H9 (cell line): ENCODE measurements at regions not wholly inside any gene's neighbourhood (a gene's known extent, or its start where the extent isn't known, plus 50 kb on each side); places are given as distances from the start of the nearest gene placed in this dataset.
A peak's percentile ranks its signal among the peaks of the same experiment; 100 is the strongest.

Experiments
- DNase-seq: peaks from one replicate; pipeline ENCODE4 v3.0.0-alpha.2; 2017
- H2AFZ ChIP-seq: one replicate; pipeline ENCODE4 v1.6.1; 2013; ENCODE audit warnings: mild to moderate bottlenecking, low read length, control low read depth, moderate library complexity
- H2AK5ac ChIP-seq: 2 replicates; pipeline ENCODE4 v1.6.1; 2013; ENCODE audit warnings: low read length, control low read depth, mixed read lengths; ENCODE audit not compliant: insufficient read length
- H2BK120ac ChIP-seq: one replicate; pipeline ENCODE4 v1.6.1; 2013; ENCODE audit warnings: low read depth, mild to moderate bottlenecking, low read length, control low read depth, inconsistent platforms; ENCODE audit not compliant: poor library complexity, severe bottlenecking
- H2BK12ac ChIP-seq: 2 replicates; pipeline ENCODE4 v1.6.1; 2013; ENCODE audit warnings: low read length, control low read depth, mixed read lengths, low read depth; ENCODE audit not compliant: insufficient read length
- H2BK15ac ChIP-seq: 2 replicates; pipeline ENCODE4 v1.6.1; 2013; ENCODE audit warnings: low read depth, low read length, control low read depth
- H2BK20ac ChIP-seq: one replicate; pipeline ENCODE4 v1.6.1; 2013; ENCODE audit warnings: low read depth, mild to moderate bottlenecking, low read length, control low read depth, inconsistent platforms; ENCODE audit not compliant: poor library complexity, severe bottlenecking
- H2BK5ac ChIP-seq: 2 replicates; pipeline ENCODE4 v1.6.1; 2013; ENCODE audit warnings: low read length, control low read depth, mixed read lengths; ENCODE audit not compliant: insufficient read length
- H3K14ac ChIP-seq: 2 replicates; pipeline ENCODE4 v1.6.1; 2013; ENCODE audit warnings: low read length, control low read depth; ENCODE audit not compliant: insufficient read depth
- H3K18ac ChIP-seq: 2 replicates; pipeline ENCODE4 v1.6.1; 2013; ENCODE audit warnings: low read depth, mild to moderate bottlenecking, mixed read lengths, low read length, control low read depth; ENCODE audit not compliant: insufficient read length
- H3K23ac ChIP-seq: 2 replicates; pipeline ENCODE4 v1.6.1; 2013; ENCODE audit warnings: low read length, control low read depth, mixed read lengths, low read depth; ENCODE audit not compliant: insufficient read length
- H3K23me2 ChIP-seq: 2 replicates; pipeline ENCODE4 v1.6.1; 2013; ENCODE audit warnings: low read depth, mild to moderate bottlenecking, mixed read lengths, low read length, control low read depth; ENCODE audit not compliant: insufficient read length, poor library complexity, severe bottlenecking
- H3K27ac ChIP-seq: 2 replicates; pipeline ENCODE4 v1.5.1; 2013; ENCODE audit warnings: low read length, control low read depth, mixed read lengths, low read depth; ENCODE audit not compliant: insufficient read length
- H3K27me3 ChIP-seq: 2 replicates; pipeline ENCODE4 v1.6.1; 2013; ENCODE audit warnings: low read length, control low read depth, inconsistent platforms; ENCODE audit not compliant: insufficient read depth
- H3K4ac ChIP-seq: 2 replicates; pipeline ENCODE4 v1.6.1; 2013; ENCODE audit warnings: low read depth, mild to moderate bottlenecking, control low read depth, inconsistent platforms, low read length, moderate library complexity
- H3K4me1 ChIP-seq: 2 replicates; pipeline ENCODE4 v1.6.1; 2013; ENCODE audit warnings: low read length, control low read depth, inconsistent platforms; ENCODE audit not compliant: insufficient read depth
- H3K4me2 ChIP-seq: 2 replicates; pipeline ENCODE4 v1.6.1; 2013; ENCODE audit warnings: low read length, control low read depth, mixed read lengths; ENCODE audit not compliant: insufficient read length, insufficient read depth
- H3K56ac ChIP-seq: 2 replicates; pipeline ENCODE4 v1.6.1; 2013; ENCODE audit warnings: low read depth, mild to moderate bottlenecking, mixed read lengths, low read length, control low read depth; ENCODE audit not compliant: insufficient read length
- H3K79me1 ChIP-seq: 2 replicates; pipeline ENCODE4 v1.6.1; 2013; ENCODE audit warnings: low read depth, mild to moderate bottlenecking, moderate library complexity, low read length, control low read depth, inconsistent platforms; ENCODE audit not compliant: insufficient read depth, poor library complexity, severe bottlenecking
- H3K79me2 ChIP-seq: 2 replicates; pipeline ENCODE4 v1.6.1; 2013; ENCODE audit warnings: low read length, control low read depth, inconsistent platforms; ENCODE audit not compliant: insufficient read depth
- H3K9ac ChIP-seq: 2 replicates; pipeline ENCODE4 v1.6.1; 2013; ENCODE audit warnings: low read length, control low read depth, mixed read lengths; ENCODE audit not compliant: insufficient read length; ENCODE audit errors: extremely low read depth
- H3K9me3 ChIP-seq: one replicate; pipeline ENCODE4 v1.6.1; 2013; ENCODE audit warnings: low read depth, low read length, inconsistent platforms; ENCODE audit not compliant: control insufficient read depth
- H3T11ph ChIP-seq: one replicate; pipeline ENCODE4 v1.6.1; 2013; ENCODE audit warnings: mild to moderate bottlenecking, low read length, control low read depth, inconsistent platforms
- H4K20me1 ChIP-seq: one replicate; pipeline ENCODE4 v1.6.1; 2013; ENCODE audit not compliant: control insufficient read depth, insufficient read length, insufficient read depth
- H4K5ac ChIP-seq: 2 replicates; pipeline ENCODE4 v1.6.1; 2013; ENCODE audit warnings: low read depth, mild to moderate bottlenecking, mixed read lengths, low read length, control low read depth; ENCODE audit not compliant: insufficient read length
- H4K8ac ChIP-seq: replicated peaks from 2 replicates; pipeline ENCODE4 v1.6.1; 2013; ENCODE audit warnings: low read length, control low read depth, mixed read lengths, low read depth; ENCODE audit not compliant: insufficient read length
- H4K91ac ChIP-seq: 2 replicates; pipeline ENCODE4 v1.6.1; 2013; ENCODE audit warnings: low read depth, mild to moderate bottlenecking, moderate library complexity, mixed read lengths, low read length, control low read depth; ENCODE audit not compliant: insufficient read length
- H3K27ac Mint-ChIP-seq, 3 experiments: 2 replicates in 2 of 3; 3 replicates in 1 of 3; pipeline ENCODE4 v1.8.0; 2020 to 2021; ENCODE audit warnings: mixed read lengths in 3 of 3, mild to moderate bottlenecking in 1 of 3, moderate library complexity in 1 of 3
- H3K27me3 Mint-ChIP-seq: 2 replicates; pipeline ENCODE4 v1.8.0; 2021; ENCODE audit warnings: low read depth, mild to moderate bottlenecking, moderate library complexity, mixed read lengths
- H3K36me3 Mint-ChIP-seq, 3 experiments: 2 replicates in 2 of 3; 3 replicates in 1 of 3; pipeline ENCODE4 v1.8.0; 2020 to 2021; ENCODE audit warnings: low read depth in 3 of 3, mixed read lengths in 3 of 3; ENCODE audit not compliant: insufficient read depth in 1 of 3
- H3K4me1 Mint-ChIP-seq, 2 experiments: 2 replicates each; pipeline ENCODE4 v1.8.0; 2020; ENCODE audit warnings: mixed read lengths in 2 of 2
- H3K4me3 Mint-ChIP-seq, 2 experiments: 2 replicates in 1 of 2; 3 replicates in 1 of 2; pipeline ENCODE4 v1.8.0; 2020 to 2021; ENCODE audit warnings: mild to moderate bottlenecking in 2 of 2, mixed read lengths in 2 of 2, moderate library complexity in 1 of 2
- H3K9me3 Mint-ChIP-seq, 2 experiments: 2 replicates in 1 of 2; 3 replicates in 1 of 2; pipeline ENCODE4 v1.8.0; 2020; ENCODE audit warnings: mild to moderate bottlenecking in 2 of 2, mixed read lengths in 2 of 2, moderate library complexity in 1 of 2
- CTCF ChIP-seq: fragments of 200-600 bp; sonication (generic); conservative IDR thresholded peaks from 3 replicates; pipeline ENCODE4 v1.8.0; 2021; ENCODE audit warnings: antibody characterized with exemption, mild to moderate bottlenecking
- WGBS: extraction: QIAGEN DNeasy Blood & Tissue Kit; methylation state at CpG from one replicate; pipeline ENCODE4 v1.1.7; 2013; ENCODE audit warnings: missing lambda C conversion rate, low lambda C conversion rate, mixed read lengths; ENCODE audit not compliant: insufficient read length; ENCODE audit errors: extremely low coverage; 5-methylcytosine and 5-hydroxymethylcytosine counted together

- WGBS: no CpG with 5 or more reads among the region's 2 CpGs
- no peaks in the 10 kb centered on the region for H3K79me1 ChIP-seq
- TF ChIP-seq CTCF: no peak
Observed at GRCh38 chr6:150492507-150492906, 107.2 kb upstream of the PLEKHG1 start.

More at GRCh38 chr6:150492507-150492906, 107.2 kb upstream of the PLEKHG1 start:
- no peak overlapping the region for H2BK20ac ChIP-seq
- Mint-ChIP-seq H3K4me1 (no peaks in the 10 kb centered on the region), H3K27ac (no peak overlapping the region), H3K4me3 (no peak overlapping the region), H3K27me3 (peaks cover 2% of the 10 kb centered on the region), H3K36me3 (peaks cover 0 to 4% (median 3%) of the 10 kb centered on the region in 3 experiments; a peak in 1 of 7 replicates), H3K9me3 (peaks cover 10% of the 10 kb centered on the region in 2 experiments; a peak in 4 of 5 replicates)
- H4K8ac ChIP-seq: no peak overlapping the region
- no peaks in the 10 kb centered on the region for H3K23me2 ChIP-seq
- no peaks in the 10 kb centered on the region for H4K20me1 ChIP-seq
- H3K4me2 ChIP-seq: no peak overlapping the region
- no peak overlapping the region for H3T11ph ChIP-seq
- no peak overlapping the region for H2BK5ac ChIP-seq
- no peak overlapping the region for H2BK15ac ChIP-seq
- H2AFZ ChIP-seq: no peak overlapping the region
- H3K4ac ChIP-seq: no peak overlapping the region
- H2BK12ac ChIP-seq: no peak overlapping the region
- no peak overlapping the region for H3K56ac ChIP-seq
- H3K79me2 ChIP-seq: no peaks in the 10 kb centered on the region
- H2BK120ac ChIP-seq: no peak overlapping the region
- no peak overlapping the region for H3K14ac ChIP-seq
- no peaks in the 10 kb centered on the region for H3K4me1 ChIP-seq
- H4K5ac ChIP-seq: no peak overlapping the region
- no peak overlapping the region for H3K23ac ChIP-seq
- no peak overlapping the region for H4K91ac ChIP-seq
- H3K9me3 ChIP-seq: no peaks in the 10 kb centered on the region
- H3K18ac ChIP-seq: no peak overlapping the region
- no peak overlapping the region for H3K9ac ChIP-seq
- no peak overlapping the region for H2AK5ac ChIP-seq
- H3K27me3 ChIP-seq: no peaks in the 10 kb centered on the region
- peak; percentile 36 for DNase-seq
- no peak overlapping the region for H3K27ac ChIP-seq
